ENCODE measurements at regions not wholly inside any gene's neighbourhood (a gene's known extent, or its start where the extent isn't known, plus 50 kb on each side); places are given as distances from the start of the nearest gene placed in this dataset.

GRCh38 chr12:46898989-46899388 is 73.2 kb upstream of the SLC38A4 start:
- Histone ChIP-seq H2BK5ac (ENCODE audit: insufficient read length, low read length) (no peak overlapping the region), H3K23me2 (ENCODE audit: insufficient read length, low read depth, low read length, poor library complexity, severe bottlenecking) (no peaks in the 10 kb centered on the region), H3K27me3 (ENCODE audit: insufficient read depth, low read length) (no peaks in the 10 kb centered on the region), H3K14ac (ENCODE audit: insufficient read depth, low read length) (no peak overlapping the region), H3K79me1 (ENCODE audit: insufficient read depth, low read depth, low read length, poor library complexity, severe bottlenecking) (no peaks in the 10 kb centered on the region), H3K9me3 (ENCODE audit: control insufficient read depth, low read depth, low read length) (no peaks in the 10 kb centered on the region), H3T11ph (ENCODE audit: low read length) (no peak overlapping the region), H4K5ac (ENCODE audit: insufficient read length, low read depth, low read length) (no peak overlapping the region), H4K20me1 (ENCODE audit: control insufficient read depth, insufficient read depth, insufficient read length) (no peaks in the 10 kb centered on the region), H3K4me1 (ENCODE audit: insufficient read depth, low read length) (no peaks in the 10 kb centered on the region), H3K56ac (ENCODE audit: insufficient read length, low read depth, low read length) (no peak overlapping the region), H2AK5ac (ENCODE audit: insufficient read length, low read length) (no peak overlapping the region), H2BK12ac (ENCODE audit: insufficient read length, low read depth, low read length) (no peak overlapping the region), H3K27ac (ENCODE audit: insufficient read length, low read depth, low read length) (no peak overlapping the region), H3K4ac (ENCODE audit: low read depth, low read length) (no peak overlapping the region), H4K91ac (ENCODE audit: insufficient read length, low read depth, low read length) (no peak overlapping the region), H2BK120ac (ENCODE audit: low read depth, low read length, poor library complexity, severe bottlenecking) (no peak overlapping the region), H3K79me2 (ENCODE audit: insufficient read depth, low read length) (no peaks in the 10 kb centered on the region), H4K8ac (replicated peaks; ENCODE audit: insufficient read length, low read depth, low read length) (no peak overlapping the region), H2AFZ (ENCODE audit: low read length) (no peak overlapping the region), H3K18ac (ENCODE audit: insufficient read length, low read depth, low read length) (no peak overlapping the region), H2BK15ac (ENCODE audit: low read depth, low read length) (no peak overlapping the region), H3K9ac (ENCODE audit: extremely low read depth, insufficient read length, low read length) (no peak overlapping the region), H2BK20ac (ENCODE audit: low read depth, low read length, poor library complexity, severe bottlenecking) (no peak overlapping the region), H3K4me2 (ENCODE audit: insufficient read depth, insufficient read length, low read length) (no peak overlapping the region), H3K23ac (ENCODE audit: insufficient read length, low read depth, low read length) (no peak overlapping the region)
- no peak overlapping the region for H3K27ac Mint-ChIP-seq
- H3K4me3 Mint-ChIP-seq, result no peak overlapping the region
- TF ChIP-seq CTCF (conservative IDR thresholded peaks at IDR 0.05), result no peak
- no peaks in the 10 kb centered on the region for H3K36me3 Mint-ChIP-seq (ENCODE audit: insufficient read depth in 1 of 3, low read depth in 3 of 3)
- WGBS (ENCODE audit: extremely low coverage, insufficient read length, low lambda C conversion rate), result no CpG with 5 or more reads among the region's 1 CpG
- no peaks in the 10 kb centered on the region for H3K27me3 Mint-ChIP-seq (ENCODE audit: low read depth)
- no peaks in the 10 kb centered on the region; a peak in 1 of 5 replicates for H3K9me3 Mint-ChIP-seq
- H3K4me1 Mint-ChIP-seq, result no peaks in the 10 kb centered on the region
- no peak for DNase-seq

Measured in H9 (cell line).